Progenitor cell of endocrine pancreas (in vitro differentiated cells): ENCODE measurements at regions not wholly inside any gene's neighbourhood (a gene's known extent, or its start where the extent isn't known, plus 50 kb on each side); places are given as distances from the start of the nearest gene placed in this dataset.

ENCODE experiments used
- DNase-seq: peaks from one replicate; pipeline ENCODE4 v3.0.0; 2021; ENCODE audit warnings: low spot score; ENCODE audit not compliant: unreplicated experiment
- H3K27ac Mint-ChIP-seq: 2 replicates; pipeline ENCODE4 v1.8.0; 2021; ENCODE audit warnings: mild to moderate bottlenecking, moderate library complexity, mixed read lengths
- H3K27me3 Mint-ChIP-seq: 2 replicates; pipeline ENCODE4 v1.8.0; 2021; ENCODE audit warnings: mixed read lengths
- H3K36me3 Mint-ChIP-seq: 2 replicates; pipeline ENCODE4 v1.8.0; 2022; ENCODE audit warnings: mixed read lengths; ENCODE audit not compliant: insufficient read depth
- H3K4me1 Mint-ChIP-seq: 2 replicates; pipeline ENCODE4 v1.8.0; 2021; ENCODE audit warnings: low read depth, mixed read lengths
- H3K4me3 Mint-ChIP-seq: 2 replicates; pipeline ENCODE4 v1.8.0; 2021; ENCODE audit warnings: low read depth, mild to moderate bottlenecking, moderate library complexity, mixed read lengths
- H3K9me3 Mint-ChIP-seq: 2 replicates; pipeline ENCODE4 v1.8.0; 2021; ENCODE audit warnings: low read depth, mixed read lengths
- TF ChIP-seq, protein P1 (sequence below): fragments of 200-600 bp; sonication (generic); IDR thresholded peaks from one replicate; pipeline ENCODE4 v1.5.0; 2021; ENCODE audit warnings: antibody characterized with exemption, mild to moderate bottlenecking; ENCODE audit not compliant: unreplicated experiment

DNA sequence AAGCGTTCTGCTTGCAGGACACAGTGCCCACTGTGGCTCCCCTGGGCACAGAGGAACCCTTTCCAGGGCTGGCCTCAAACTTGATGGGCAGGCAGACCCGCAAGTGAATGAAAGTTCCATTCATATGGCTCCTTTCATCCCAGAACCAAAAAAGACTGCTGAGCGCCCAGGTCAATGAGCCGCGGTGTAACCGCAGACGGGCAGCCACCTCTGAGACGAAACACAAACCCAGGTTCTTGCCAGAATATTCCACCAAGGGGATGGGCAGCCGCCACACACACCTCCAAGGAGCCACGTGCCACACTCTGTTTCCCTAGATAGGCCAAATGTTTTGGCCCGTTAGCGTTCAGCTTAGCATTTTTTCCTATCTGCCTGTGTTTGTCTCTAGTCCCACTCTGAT is 82.8 kb upstream of the IGF1R start:
- H3K9me3 Mint-ChIP-seq: no peaks in the 10 kb centered on the region
- TF ChIP-seq, protein P1, sequence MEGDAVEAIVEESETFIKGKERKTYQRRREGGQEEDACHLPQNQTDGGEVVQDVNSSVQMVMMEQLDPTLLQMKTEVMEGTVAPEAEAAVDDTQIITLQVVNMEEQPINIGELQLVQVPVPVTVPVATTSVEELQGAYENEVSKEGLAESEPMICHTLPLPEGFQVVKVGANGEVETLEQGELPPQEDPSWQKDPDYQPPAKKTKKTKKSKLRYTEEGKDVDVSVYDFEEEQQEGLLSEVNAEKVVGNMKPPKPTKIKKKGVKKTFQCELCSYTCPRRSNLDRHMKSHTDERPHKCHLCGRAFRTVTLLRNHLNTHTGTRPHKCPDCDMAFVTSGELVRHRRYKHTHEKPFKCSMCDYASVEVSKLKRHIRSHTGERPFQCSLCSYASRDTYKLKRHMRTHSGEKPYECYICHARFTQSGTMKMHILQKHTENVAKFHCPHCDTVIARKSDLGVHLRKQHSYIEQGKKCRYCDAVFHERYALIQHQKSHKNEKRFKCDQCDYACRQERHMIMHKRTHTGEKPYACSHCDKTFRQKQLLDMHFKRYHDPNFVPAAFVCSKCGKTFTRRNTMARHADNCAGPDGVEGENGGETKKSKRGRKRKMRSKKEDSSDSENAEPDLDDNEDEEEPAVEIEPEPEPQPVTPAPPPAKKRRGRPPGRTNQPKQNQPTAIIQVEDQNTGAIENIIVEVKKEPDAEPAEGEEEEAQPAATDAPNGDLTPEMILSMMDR: no peak
- peaks cover 50% of the 10 kb centered on the region for H3K27me3 Mint-ChIP-seq
- H3K27ac Mint-ChIP-seq: no peak overlapping the region
- no peak overlapping the region for H3K4me3 Mint-ChIP-seq
- DNase-seq: no peak
- no peaks in the 10 kb centered on the region for H3K4me1 Mint-ChIP-seq
- no peaks in the 10 kb centered on the region for H3K36me3 Mint-ChIP-seq

DNA sequence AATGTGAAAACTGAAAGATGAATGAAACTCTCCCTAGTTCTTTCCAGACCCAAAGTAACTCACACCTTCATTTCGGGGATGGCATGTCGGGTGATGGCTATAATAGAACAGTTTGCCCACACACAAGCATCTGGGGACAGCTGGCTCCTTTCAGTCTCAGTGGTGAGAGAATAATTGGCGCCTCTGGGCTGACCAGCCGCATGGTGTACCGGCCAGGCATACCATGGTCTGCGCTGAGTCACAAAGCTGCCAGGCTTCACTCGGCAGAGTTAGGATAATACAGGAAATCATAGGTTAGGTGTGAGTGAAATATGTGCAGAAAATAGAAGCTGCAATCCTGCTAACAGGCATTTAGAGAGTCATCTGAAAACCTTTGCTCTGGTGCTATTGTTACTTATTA is 80.4 kb upstream of the IGF1R start:
- TF ChIP-seq, protein P1: no peak
- Mint-ChIP-seq H3K27ac (no peak overlapping the region), H3K4me1 (no peaks in the 10 kb centered on the region), H3K36me3 (no peaks in the 10 kb centered on the region), H3K27me3 (peaks cover 41% of the 10 kb centered on the region), H3K9me3 (no peaks in the 10 kb centered on the region), H3K4me3 (no peak overlapping the region)
- DNase-seq: no peak

DNA sequence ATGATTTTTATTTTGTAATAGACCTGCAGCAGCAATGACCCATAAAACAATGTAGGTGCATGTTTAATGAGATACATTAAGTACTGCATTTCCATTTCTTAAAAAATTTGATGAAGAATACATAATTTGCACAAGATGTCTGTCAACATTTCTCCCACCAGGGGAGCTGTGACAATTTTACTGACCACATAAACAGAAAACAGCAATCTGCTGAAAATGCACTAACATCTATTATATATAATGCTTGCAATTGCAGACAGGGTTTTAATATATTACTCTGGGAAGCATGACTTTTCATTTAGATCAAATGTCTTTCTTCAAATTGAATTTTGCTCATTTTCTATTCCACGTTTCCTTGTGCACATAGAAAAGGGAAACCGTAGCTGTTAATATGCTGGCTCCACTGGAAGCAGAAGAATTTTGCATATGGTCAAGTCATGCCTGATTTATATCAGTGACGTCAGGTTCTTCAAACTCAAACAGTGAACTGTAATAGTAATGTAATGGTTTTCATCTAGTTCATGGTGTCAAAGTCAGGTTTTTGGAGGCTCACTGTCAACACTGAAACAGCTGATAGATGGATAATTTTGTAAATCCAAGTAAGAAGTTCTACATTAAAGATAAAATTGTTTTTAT is 79.8 kb upstream of the IGF1R start:
- no peak overlapping the region for H3K4me3 Mint-ChIP-seq
- H3K27me3 Mint-ChIP-seq: peaks cover 39% of the 10 kb centered on the region
- no peak for DNase-seq
- no peaks in the 10 kb centered on the region for H3K9me3 Mint-ChIP-seq
- no peaks in the 10 kb centered on the region for H3K4me1 Mint-ChIP-seq
- TF ChIP-seq, protein P1: peak; percentile 51
- no peak overlapping the region for H3K27ac Mint-ChIP-seq
- H3K36me3 Mint-ChIP-seq: no peaks in the 10 kb centered on the region

DNA sequence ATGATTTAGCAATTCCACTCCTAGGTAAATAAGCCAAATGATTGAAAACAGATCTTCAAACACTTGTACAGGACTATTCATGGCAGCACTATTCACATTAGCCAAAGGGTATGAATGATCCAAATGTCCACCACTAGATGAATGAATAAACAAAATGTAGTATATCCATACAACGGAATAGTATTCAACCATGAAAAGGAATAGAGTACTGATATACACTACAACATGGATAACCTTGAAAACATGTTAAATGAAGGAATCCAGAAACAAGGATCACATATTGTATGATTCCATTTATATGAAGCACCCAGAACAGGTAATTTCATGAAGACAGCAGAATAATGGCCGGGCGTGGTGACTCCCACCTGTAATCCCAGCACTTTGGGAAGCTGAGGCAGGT is 78.2 kb upstream of the IGF1R start:
- no peak for DNase-seq
- no peak overlapping the region for H3K27ac Mint-ChIP-seq
- no peaks in the 10 kb centered on the region for H3K4me1 Mint-ChIP-seq
- H3K36me3 Mint-ChIP-seq: no peaks in the 10 kb centered on the region
- peaks cover 37% of the 10 kb centered on the region for H3K27me3 Mint-ChIP-seq
- H3K4me3 Mint-ChIP-seq: no peak overlapping the region
- TF ChIP-seq, protein P1: no peak
- no peaks in the 10 kb centered on the region for H3K9me3 Mint-ChIP-seq

DNA sequence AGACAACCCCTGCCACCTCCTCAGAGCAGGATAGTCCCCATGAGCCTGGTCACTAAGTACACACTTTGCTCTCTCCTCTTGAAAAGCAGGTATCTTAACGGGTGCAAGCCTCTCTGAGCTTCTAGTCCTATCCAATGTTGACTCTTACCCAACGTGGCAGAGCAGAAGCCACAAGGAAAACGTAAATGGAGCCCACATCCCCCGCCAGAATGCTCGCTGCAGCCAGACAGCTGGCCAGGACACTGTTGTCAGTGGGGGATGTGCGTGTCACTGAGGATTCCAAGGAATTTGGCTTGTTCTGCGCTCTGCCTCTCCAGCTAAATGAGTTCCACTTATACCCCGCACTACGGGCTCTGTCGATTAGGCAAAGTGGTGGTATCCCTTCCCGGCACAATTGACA is 67.8 kb upstream of the IGF1R start:
- Mint-ChIP-seq H3K9me3 (no peaks in the 10 kb centered on the region), H3K4me1 (peaks cover 6% of the 10 kb centered on the region), H3K4me3 (no peak overlapping the region), H3K36me3 (no peaks in the 10 kb centered on the region), H3K27ac (no peak overlapping the region), H3K27me3 (peaks cover 34% of the 10 kb centered on the region)
- TF ChIP-seq, protein P1: no peak
- DNase-seq: no peak
